ENCODE measurements at regions not wholly inside any gene's neighbourhood (a gene's known extent, or its start where the extent isn't known, plus 50 kb on each side); places are given as distances from the start of the nearest gene placed in this dataset.

- TF ChIP-seq ATF2 (IDR thresholded peaks at IDR 0.05; ENCODE audit: low read length) = no peak
- no peak for TF ChIP-seq ATF3 (IDR thresholded peaks at IDR 0.05; ENCODE audit: insufficient read depth, low read depth, low read length)
- TF ChIP-seq CHD2 (IDR thresholded peaks at IDR 0.05; ENCODE audit: low read length) = no peak
- TF ChIP-seq TAF1 (IDR thresholded peaks at IDR 0.05; ENCODE audit: low read depth, low read length) = no peak
- no peak for TF ChIP-seq POU5F1 (IDR thresholded peaks at IDR 0.05; ENCODE audit: low read depth, low read length)
- TF ChIP-seq ASH2L (IDR thresholded peaks at IDR 0.05; ENCODE audit: low read length) = no peak
These were observed 134.1 kb upstream of the MID1 start (continued) for GRCh38 chrX:10754445-10754844.
